Adrenal gland (tissue), 5 donors: ENCODE measurements at regions not wholly inside any gene's neighbourhood (a gene's known extent, or its start where the extent isn't known, plus 50 kb on each side); places are given as distances from the start of the nearest gene placed in this dataset.

ENCODE experiments used
- CTCF ChIP-seq, 6 experiments: fragments of 450-650 bp in 4 of 6; fragments of 200-600 bp in 2 of 6; sonication (generic) in 1 of 6; IDR thresholded peaks; 1 replicate in 5 of 6; 2 replicates in 1 of 6; pipeline versions ENCODE4 v1.5.1 to v1.8.0; 2016 to 2021; ENCODE audit warnings: antibody characterized with exemption in 6 of 6, mild to moderate bottlenecking in 2 of 6, moderate library complexity in 1 of 6
- POLR2A ChIP-seq, 2 donors: fragments of 450-650 bp; IDR thresholded peaks; one replicate each; pipeline ENCODE4 v1.6.1; 2017; ENCODE audit warnings: antibody characterized with exemption in 2 of 2, mild to moderate bottlenecking in 2 of 2, moderate library complexity in 1 of 2
- donor health status: DM: no; HTN: no; CAD: no.

GRCh38 chr18:30245766-30246455, 796.6 kb downstream of the DSC3 start:
- TF ChIP-seq POLR2A (IDR thresholded peaks at IDR 0.05), result no peak
- TF ChIP-seq CTCF (IDR thresholded peaks at IDR 0.05), result no peak
